ENCODE measurements at regions not wholly inside any gene's neighbourhood (a gene's known extent, or its start where the extent isn't known, plus 50 kb on each side); places are given as distances from the start of the nearest gene placed in this dataset.
"Not testable (repeated sequence)": the region's sequence is repeated elsewhere in the genome, so short reads cannot be mapped to it uniquely, and the experiment has no call there.

DNA sequence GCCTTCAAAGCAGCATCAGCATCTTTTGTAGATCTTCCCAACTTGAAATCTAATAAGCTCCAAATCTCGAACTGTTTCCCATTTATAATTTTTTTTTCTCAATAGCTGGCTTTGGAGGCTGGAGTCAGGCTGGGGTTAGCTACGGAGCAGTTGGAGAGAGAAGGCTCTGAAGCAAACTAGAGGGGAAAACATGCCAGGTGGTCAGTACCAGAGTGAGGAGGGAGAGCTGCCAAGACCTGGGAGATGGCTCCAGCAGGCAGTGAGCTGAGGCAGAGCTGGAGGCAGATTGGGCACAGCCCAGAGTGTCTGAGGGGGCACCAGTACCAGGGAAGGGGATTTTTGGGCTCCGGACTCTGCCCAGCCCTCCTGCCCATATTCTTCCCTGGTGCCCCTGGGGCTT, 311.2 kb downstream of the RPLP1 start:
- no peak for DNase-seq (ENCODE audit: low read depth)

DNA sequence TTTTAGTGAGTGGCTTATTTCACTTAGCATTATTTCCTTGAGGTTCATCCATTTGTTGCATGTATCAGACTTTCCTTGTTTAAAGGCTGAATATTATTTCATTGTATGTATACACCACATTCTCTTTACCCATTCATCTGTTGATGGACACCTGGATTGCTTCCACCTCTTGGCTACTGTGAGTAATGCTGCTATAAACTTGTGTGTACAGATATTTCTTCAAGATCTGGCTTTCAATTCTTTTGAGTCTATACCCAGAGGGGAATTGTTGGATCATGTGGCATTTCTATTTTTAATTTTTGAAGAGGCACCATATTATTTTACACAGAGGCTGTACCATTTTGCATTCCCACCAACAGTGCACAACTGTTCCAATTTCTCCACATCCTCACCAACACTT, 313.5 kb downstream of the RPLP1 start:
- DNase-seq (ENCODE audit: low read depth): no peak

DNA sequence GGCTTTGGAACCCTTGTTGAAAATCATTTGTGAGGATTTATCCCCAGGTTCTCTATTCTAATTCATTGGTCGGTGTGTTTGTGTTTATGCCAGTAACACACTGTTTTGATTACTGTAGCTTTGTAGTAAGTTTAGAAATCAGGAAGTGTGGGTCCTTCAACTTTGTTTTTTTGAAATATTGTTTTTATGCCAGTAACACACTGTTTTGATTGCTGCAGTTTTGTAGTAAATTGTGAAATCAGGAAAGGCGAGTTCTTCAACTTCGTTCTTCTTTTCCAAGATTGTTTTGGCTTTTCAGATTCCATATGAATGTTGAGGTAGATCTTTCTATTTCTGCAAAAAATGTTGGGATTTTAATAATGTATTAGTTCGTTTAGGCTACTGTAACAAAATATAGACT, 314.6 kb downstream of the RPLP1 start:
- DNase-seq (ENCODE audit: low read depth): no peak

DNA sequence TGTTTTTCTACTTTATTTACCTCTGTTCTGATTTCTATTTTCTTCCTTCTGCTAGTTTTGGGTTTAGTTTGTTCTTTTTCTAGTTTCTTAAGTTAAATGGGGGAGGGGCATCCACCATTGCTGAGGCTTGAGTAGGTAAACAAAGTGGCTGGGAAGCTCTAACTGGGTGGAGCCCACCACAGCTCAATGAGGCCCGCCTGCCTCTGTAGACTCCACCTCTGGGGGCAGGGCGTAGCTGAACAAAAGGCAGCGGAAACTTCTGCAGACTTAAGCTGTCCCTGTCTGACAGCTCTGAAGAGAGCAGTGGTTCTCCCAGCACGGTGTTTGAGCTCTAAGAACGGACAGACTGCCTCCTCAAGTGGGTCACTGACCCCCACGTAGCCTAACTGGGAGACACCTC, 316.7 kb downstream of the RPLP1 start:
- not testable (repeated sequence) for DNase-seq (ENCODE audit: low read depth)

- not testable (repeated sequence) for DNase-seq (ENCODE audit: low read depth)
Observed at GRCh38 chr15:69774258-69774657, 321.6 kb downstream of the RPLP1 start.

DNA sequence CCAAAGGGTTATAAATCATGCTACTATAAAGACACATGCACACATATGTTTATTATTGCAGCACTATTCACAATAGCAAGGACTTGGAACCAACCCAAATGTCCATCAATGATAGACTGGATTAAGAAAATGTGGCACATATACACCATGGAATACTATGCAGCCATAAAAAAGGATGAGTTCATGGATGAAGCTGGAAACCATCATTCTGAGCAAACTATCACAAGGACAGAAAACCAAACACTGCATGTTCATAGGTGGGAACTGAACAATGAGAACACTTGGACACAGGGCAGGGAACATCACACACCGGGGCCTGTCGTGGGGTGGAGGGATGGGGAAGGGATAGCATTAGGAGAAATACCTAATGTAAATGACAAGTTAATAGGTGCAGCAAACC, 322.1 kb downstream of the RPLP1 start:
- DNase-seq (ENCODE audit: low read depth): not testable (repeated sequence)

GRCh38 chr15:69777356-69777755, 320.4 kb downstream of the TLE3 start:
- no peak for DNase-seq (ENCODE audit: low read depth)

DNA sequence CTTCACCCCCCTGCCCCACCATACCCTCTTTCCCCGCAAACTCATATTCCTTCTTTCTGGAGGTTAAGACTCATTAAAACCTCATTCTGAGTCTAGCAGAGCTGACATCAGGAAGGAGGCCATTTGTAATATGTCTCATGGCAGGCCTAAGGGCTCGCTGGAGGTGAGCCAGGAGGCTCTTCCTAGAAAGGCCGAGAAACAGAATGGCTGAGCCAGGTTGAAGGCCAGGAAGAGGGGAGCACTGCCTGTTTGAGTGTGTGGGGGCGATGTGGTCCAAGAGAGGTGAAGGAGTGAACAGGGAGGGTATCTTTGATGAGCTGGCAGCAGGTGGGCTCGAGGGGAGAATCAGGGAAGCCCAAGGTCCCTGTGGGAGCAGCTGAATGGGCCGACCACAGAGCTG, 317.3 kb downstream of the TLE3 start:
- DNase-seq (ENCODE audit: low read depth): no peak

GRCh38 chr15:69780981-69781380, 316.7 kb downstream of the TLE3 start:
- DNase-seq (ENCODE audit: low read depth): no peak

DNA sequence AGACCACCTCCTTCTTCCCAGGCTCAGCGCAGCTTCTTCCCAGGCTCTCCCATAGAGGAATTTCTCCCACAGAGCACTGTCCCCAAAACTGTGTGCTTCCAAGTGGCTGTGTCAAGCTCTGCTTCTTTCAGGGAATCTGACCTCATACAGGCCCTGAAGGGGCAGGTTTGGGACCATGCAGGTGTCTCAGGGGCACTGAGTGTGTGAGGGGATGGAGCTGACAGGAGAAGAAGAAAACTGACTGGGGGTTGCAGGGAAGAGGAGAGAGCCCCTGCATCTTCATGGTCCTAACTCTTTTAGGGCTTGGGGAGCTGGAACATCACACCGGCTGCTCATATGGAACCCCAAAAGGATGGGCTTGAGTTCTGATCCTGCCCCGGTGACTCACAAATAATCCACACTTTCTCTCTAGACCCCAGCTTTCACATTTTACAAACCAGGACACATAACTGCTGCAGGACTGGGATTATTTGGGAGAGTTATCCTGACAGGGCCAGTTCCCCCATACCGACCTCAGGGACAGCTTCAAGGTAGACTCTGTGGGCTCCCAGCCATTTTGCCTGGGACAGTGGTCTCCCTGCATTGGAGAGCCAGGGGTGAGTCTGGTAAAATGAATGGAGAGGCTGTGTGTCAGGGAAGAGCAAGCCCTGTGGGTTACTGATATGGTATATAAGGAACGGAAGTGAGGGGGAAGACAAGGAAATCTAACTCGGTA, 316.1 kb downstream of the TLE3 start:
- DNase-seq (ENCODE audit: low read depth): no peak

DNA sequence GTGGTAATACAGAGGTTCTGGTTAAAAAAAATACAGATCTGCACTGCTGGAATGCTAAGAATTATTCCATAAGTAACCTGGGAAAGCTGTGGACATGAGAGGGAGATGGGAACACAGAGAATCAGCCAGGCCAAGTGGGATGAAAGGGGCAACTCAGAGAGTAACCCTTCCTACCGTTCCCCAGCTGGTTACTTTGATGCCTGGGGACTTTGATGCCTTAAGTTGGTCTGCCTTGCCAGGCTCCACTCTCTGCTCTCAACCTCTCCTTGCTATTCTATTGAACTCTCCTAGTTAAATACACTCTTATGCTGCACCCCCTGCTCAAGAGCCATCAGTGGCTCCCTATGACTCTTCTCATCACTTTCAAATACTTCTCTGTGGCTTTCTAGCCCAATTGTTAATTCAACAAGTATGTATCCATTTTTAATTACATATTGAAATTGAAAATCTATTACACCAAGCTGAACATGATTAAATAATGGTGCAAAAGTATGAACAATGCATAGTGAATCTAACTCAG, 315.5 kb downstream of the TLE3 start:
- no peak for DNase-seq (ENCODE audit: low read depth)

DNA sequence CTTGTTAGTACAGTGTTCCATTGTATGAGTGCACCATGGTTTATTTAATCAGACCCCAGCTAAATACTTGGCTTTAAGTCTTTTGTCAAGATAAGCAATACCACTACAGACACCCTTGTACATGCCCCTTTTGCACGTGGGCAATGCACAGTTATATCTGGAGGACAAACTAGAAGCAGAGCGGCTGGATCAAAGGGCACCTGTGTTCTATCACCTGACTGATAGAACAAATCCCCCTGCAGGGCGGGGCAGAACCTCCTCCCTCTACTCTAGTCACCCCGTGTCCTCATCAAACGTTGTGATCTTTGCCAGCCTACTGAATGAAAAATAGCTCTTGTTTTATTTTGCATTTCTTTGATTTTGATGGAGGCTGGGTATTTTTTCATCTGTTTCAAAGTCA, 314.9 kb downstream of the TLE3 start:
- DNase-seq (ENCODE audit: low read depth): no peak

- DNase-seq (ENCODE audit: low read depth): no peak
Observed at GRCh38 chr15:69783211-69783610, 314.5 kb downstream of the TLE3 start.

GRCh38 chr15:69784798-69785566, 312.7 kb downstream of the TLE3 start:
- no peak for DNase-seq (ENCODE audit: low read depth)

DNA sequence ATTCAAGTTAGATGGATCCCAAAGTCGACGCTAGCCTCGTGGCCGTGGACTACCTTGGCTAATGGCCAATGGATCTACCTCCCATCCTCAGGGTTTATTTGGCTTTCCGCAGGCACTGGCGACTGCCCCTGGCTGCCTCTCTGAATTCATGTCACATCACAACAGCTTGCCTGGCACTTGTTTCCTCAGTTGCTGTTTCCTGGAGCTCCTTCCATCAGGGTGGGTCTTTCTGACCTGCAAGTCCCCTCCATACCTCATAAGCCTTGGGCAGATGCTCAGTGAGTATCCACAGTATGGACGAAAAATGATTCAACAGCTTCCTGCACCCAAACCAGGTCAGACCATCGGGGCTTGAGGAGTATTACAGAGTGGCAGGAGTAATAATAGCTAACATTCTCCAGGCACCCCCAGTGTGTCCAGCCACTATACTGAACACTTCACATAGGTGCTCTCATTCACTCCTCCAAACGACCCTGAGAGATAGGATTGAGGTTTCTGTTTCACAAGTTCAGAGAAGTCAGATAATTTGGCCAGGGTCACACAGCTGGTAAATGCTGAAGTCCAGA, 311.5 kb downstream of the TLE3 start:
- DNase-seq (ENCODE audit: low read depth): no peak

DNA sequence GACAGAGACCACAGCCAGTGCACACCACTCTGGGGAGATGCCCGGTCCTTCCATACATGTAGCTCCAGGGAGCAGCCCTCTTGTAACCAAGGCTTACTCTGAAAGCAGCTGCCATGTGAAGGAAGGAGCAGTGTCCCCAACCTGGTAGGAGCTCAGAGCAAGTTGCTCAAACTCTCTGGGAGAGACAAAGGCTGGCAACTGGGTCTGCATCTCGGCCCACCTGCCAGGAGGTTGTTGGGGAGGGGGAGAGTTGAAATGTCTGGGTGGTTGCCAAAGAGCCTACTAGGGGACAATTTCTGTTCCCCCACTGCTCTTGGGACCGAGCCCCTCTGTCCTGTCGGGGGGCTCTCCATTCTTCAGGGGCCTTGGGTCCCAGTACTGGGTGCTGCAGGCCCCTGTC, 309.9 kb downstream of the TLE3 start:
- no peak for DNase-seq (ENCODE audit: low read depth)

DNA sequence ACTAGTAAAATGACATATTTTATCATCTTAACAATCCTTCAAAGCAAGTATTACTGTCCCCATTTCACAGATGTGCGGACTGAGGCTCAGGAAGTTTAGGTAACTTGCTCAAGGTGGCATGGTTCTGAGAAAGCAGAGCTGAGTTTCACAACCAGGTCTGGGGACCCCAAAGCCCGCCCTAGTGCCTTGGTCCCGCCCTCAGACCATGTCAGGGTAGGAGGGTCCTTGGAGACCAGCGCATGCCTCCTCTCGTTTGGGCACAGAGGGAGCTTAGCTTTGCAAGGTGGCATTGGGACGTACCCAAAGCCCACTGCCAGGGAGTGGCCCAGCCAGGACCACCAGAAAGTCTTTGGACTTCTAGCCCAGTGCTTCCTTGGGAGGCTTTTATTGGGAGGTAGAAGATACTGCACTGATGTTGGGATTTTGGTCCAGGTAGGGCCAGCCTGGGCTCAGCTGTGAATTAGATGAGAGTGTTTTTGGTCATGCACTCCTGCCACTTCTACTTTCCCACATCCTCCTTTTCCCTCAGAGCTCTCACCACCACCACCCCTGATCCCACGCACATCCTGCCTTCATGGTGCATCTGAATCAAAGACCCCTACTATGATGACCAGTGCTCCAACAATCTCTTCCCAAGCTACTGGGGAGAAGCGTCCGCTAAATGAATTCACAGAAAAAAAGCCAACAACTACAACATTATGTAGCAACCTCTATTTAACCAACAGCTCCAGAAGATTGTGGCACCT, 307.9 kb downstream of the TLE3 start:
- DNase-seq (ENCODE audit: low read depth): no peak

DNA sequence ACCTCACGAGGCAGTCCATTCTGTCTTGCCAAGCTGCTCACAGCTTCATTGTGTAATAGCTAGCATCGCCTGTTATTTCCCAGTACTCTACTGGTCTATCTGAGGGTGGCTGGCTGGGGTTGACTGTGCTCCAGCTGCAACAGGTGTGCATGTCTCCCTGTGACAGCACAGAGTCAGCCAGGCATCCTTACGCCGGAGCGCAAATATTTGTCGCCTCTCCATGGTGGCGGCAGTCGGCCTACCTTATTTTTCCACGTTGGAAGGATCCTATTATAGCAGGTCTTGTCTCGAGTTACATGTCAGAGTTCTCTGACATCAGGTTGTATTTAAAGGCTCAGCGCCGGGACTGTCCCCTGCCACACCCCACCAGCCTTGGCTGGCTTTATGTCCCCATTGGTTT, 307.1 kb downstream of the TLE3 start:
- DNase-seq (ENCODE audit: low read depth): no peak

DNA sequence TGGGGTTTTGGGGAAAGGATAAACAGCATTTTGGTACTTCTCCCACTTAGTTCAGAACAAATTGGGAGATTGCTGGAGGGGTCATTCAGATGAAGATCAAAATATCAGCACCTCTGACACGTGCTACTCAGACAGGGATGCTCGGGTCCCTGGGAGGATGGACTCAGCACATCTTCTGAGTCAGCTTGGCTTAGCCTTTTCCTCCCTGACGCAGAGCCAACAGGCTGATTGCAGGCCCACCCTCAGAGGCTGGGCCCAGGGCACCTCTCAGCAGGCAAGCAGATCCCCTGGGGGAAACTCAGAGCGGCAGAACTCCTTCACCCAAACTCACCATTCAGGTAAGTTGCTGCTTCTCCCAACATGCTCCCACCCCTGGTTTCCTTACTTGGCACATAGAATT, 304.9 kb downstream of the TLE3 start:
- DNase-seq (ENCODE audit: low read depth): no peak

DNA sequence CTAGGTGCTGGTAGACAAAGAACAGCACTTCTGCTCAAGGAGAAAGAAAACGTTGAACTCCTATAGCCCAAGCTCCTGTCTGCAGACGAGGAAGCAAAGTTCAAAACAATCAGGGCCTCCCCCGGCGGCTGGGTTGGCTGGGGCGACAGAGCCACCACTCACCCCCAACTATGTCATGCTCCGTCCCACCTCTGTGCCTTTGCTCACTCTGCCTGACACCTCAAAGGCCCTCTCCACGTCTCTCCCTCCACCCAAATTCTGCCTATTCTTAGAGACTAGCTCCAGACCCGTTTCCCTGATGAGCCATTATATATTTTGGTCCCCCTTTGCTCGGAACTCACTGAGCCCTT, 304.3 kb downstream of the TLE3 start:
- no peak for DNase-seq (ENCODE audit: low read depth)

DNA sequence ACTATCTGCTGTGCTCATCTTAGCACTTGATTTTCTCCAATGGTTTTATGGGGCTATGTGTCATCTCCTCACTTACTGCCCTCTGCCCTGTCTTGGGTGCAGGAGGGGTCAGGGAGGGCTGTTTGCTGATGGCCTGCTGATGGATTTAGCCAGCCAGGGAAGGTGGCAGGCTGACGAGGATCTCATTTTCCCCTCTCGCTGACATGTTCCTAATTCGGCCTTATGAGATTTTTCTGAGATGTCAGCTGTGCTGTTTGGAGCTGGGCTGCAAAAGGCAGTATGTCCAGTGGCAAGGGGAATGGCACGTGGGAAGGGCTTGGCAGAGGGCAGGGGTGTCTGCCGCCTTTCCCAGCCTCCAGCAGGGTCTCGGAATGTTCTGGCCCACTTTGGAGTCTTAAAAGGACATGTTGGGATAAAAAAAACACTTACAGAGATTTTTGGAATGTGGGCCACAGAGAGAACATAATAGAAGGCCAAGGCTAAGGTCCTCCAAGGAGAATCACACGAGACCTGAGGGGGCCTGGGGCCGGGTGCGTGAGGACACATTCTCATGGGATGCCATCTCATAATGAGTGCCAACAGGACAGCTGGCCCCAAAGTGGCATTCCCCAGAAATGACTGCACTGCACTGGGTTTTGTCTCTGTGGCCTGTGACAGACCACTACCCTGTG, 303.8 kb downstream of the TLE3 start:
- DNase-seq (ENCODE audit: low read depth): no peak

Measured in activated T-cell treated with anti-CD3 and anti-CD28 coated beads for 24 hours (primary cell).